ENCODE measurements at regions not wholly inside any gene's neighbourhood (a gene's known extent, or its start where the extent isn't known, plus 50 kb on each side); places are given as distances from the start of the nearest gene placed in this dataset.

- DNase-seq (peak; percentile 50 to 58), ATAC-seq (replicated peaks in 1 of 2) (peak; percentile 44 to 49)
- H3K27ac Mint-ChIP-seq: no peak overlapping the region
- H3K4me1 Mint-ChIP-seq (ENCODE audit: low read depth): no peaks in the 10 kb centered on the region
- H3K27me3 Mint-ChIP-seq (ENCODE audit: low read depth): no peaks in the 10 kb centered on the region
- no peaks in the 10 kb centered on the region for H3K9me3 Mint-ChIP-seq
- H3K4me3 Mint-ChIP-seq: no peak overlapping the region
- H3K36me3 Mint-ChIP-seq (ENCODE audit: insufficient read depth in 2 of 2): no peaks in the 10 kb centered on the region
These were observed 325.8 kb upstream of the DIO3 start for GRCh38 chr14:101235335-101236103.

DNA sequence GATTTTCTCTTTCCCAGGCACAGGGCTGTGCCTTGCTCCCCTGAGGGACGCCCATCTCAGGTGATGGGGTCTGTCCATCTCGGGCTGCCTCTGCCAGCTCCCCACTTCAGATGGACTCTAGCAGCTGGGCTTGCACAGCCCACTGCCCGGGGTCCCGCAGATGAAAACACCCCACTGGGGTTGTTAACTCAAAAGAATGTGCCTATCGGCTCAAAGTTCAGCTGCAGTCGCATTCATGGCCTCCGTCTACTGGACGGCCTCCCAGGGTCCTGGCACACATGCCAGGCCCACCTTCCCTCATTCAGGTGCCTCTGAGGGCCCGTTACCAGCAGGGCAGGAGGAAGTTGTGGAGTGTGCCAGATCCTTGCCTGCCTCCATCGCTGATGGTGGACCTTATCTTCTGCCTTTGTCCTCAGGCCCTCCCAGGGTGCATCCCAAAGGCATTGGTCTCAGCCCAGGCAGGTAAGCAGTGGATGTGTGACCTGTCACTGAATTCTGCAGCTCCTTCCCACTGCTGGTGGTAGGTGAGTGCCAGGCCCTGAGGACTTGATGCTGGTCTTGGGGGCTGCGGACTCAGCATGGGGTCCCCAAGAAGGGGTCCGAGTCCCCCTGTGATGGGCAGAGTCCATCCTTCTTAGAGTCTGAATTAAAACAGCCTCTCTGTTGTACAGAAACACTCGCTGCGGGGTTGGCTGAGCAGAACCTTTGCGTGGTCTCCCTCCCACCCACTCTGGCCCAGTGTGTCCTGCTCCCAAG, 324.6 kb upstream of the DIO3 start:
- Mint-ChIP-seq H3K27me3 (ENCODE audit: low read depth) (peaks cover 7% of the 10 kb centered on the region), H3K27ac (no peak overlapping the region), H3K36me3 (ENCODE audit: insufficient read depth in 2 of 2) (no peaks in the 10 kb centered on the region), H3K4me1 (ENCODE audit: low read depth) (no peaks in the 10 kb centered on the region), H3K4me3 (no peak overlapping the region), H3K9me3 (no peaks in the 10 kb centered on the region)
- DNase-seq: no peak
- ATAC-seq (replicated peaks in 1 of 2): no peak

DNA sequence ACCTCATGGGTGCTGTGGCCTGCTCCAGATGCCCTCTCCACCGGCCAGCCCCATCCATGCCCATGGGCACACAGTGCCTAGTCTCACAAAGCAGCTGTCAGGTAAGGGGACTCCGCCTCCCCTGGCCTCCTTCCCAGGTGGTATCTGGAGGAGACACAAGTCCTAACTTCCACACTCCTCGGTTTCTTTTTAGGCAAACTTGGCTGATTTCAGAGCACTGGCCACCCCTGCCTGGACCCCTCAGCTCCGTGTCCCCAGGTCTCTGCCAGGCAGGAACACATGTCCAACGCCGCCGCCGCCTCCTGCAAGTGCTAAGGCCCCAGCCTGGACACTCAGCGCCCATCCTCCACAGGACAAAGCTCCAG, 324.1 kb upstream of the DIO3 start:
- Mint-ChIP-seq H3K4me3 (no peak overlapping the region), H3K36me3 (ENCODE audit: insufficient read depth in 2 of 2) (no peaks in the 10 kb centered on the region), H3K27ac (no peak overlapping the region), H3K4me1 (ENCODE audit: low read depth) (no peaks in the 10 kb centered on the region), H3K9me3 (no peaks in the 10 kb centered on the region), H3K27me3 (ENCODE audit: low read depth) (peaks cover 7% of the 10 kb centered on the region)
- DNase-seq (no peak), ATAC-seq (replicated peaks in 1 of 2) (no peak)

DNA sequence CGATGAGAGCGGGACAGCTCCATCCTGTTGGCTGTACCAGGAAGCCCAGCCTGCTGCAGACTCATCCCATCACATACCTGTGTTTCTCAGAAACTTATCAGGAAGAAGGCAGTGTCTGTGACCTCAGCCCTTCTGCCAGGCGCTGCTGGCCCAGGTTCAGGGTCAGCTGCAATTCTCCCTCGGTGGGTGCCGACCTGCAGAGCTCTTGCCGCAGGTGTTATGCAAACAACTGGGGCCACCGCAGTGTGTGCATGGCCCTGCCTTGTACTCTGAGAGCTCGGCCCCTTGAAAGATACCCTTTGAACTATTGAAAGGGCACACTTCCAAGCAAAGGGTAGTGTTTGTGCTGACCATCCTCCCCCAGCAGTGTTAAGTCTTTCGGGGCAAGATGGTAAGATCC, 322.2 kb upstream of the DIO3 start:
- H3K36me3 Mint-ChIP-seq (ENCODE audit: insufficient read depth in 2 of 2): no peaks in the 10 kb centered on the region
- ATAC-seq (replicated peaks in 1 of 2): no peak
- no peak overlapping the region for H3K27ac Mint-ChIP-seq
- no peaks in the 10 kb centered on the region for H3K9me3 Mint-ChIP-seq
- H3K4me3 Mint-ChIP-seq: no peak overlapping the region
- H3K27me3 Mint-ChIP-seq (ENCODE audit: low read depth): peaks cover 7% of the 10 kb centered on the region
- DNase-seq: no peak
- no peaks in the 10 kb centered on the region for H3K4me1 Mint-ChIP-seq (ENCODE audit: low read depth)

- no peak for ATAC-seq (replicated peaks in 1 of 2)
- peaks cover 7% of the 10 kb centered on the region for H3K27me3 Mint-ChIP-seq (ENCODE audit: low read depth)
- DNase-seq: no peak
- no peak overlapping the region for H3K4me3 Mint-ChIP-seq
- no peaks in the 10 kb centered on the region for H3K9me3 Mint-ChIP-seq
- no peak overlapping the region for H3K27ac Mint-ChIP-seq
- no peaks in the 10 kb centered on the region for H3K36me3 Mint-ChIP-seq (ENCODE audit: insufficient read depth in 2 of 2)
- no peaks in the 10 kb centered on the region for H3K4me1 Mint-ChIP-seq (ENCODE audit: low read depth)
These were observed 320.1 kb upstream of the DIO3 start for GRCh38 chr14:101241147-101241546.

DNA sequence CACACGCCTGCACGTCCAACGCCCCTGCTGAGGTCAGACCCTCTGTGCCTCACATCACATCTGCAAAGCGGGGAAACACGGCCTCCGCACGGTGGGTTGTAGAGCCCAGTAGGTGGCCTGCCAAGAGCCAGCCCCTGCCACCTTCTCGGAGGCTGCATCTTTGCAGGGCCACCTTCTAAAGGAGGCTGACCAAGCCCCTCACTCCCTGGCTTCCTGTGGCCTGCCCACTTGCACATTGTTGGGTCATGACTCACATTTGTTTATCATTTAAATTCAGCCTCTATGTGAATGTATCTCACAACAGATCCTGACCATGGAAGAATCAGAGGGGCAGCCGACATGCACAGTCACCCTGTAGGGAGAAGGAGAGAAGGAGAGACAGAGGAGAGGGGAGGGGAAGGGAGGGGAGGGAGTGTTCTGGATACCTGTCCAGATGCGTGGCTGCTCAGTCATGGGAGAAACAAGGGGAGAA, 319.5 kb upstream of the DIO3 start:
- H3K27ac Mint-ChIP-seq: no peak overlapping the region
- ATAC-seq (replicated peaks in 1 of 2) (no peak), DNase-seq (no peak)
- no peaks in the 10 kb centered on the region for H3K9me3 Mint-ChIP-seq
- H3K4me3 Mint-ChIP-seq: no peak overlapping the region
- peaks cover 7% of the 10 kb centered on the region for H3K27me3 Mint-ChIP-seq (ENCODE audit: low read depth)
- no peaks in the 10 kb centered on the region for H3K4me1 Mint-ChIP-seq (ENCODE audit: low read depth)
- H3K36me3 Mint-ChIP-seq (ENCODE audit: insufficient read depth in 2 of 2): no peaks in the 10 kb centered on the region

DNA sequence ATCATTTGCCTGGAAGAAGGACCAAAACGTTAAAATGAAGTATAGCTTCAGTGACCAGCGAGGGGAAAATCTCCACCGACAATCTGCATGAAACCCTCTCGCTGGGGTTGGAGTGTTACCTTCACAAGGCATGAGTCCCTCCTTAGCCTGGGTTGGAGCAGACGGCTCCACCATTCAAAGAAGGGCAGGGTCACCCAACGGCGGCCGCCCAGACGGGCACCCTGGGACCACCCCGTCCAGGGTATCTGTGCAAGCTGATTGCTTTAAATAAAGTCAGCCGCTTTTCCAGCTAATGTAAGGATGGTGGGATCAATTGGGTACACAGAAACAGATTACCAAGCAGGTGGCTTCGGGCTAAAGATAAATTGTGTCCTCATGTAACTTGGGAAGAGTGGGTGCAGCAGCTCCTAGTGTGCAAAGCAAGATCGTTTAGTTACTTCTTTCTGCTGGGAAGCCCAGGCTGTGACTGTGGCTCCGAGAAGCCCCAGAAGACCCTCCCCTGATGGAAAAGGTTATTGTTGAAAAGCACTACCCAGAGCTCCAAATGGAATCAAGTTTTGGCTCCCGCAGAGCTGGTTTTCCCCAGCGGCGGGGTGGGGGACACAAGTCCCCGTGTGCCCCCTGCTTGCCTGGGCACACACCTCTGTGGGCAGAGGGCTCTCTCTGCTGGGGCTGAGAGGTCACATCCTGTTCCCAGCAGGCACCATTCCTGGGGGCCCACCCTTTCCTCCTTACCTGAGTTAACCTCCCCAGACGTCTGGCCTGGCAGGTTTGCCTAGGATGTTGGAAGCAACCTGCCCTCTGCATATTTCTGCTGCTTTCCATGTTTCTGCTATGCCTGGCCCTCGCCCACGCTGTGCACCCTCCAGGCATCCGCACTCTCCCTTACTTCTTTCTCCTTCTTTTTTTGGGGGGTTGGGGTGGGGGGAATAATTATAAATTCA, 318.6 kb upstream of the DIO3 start:
- H3K4me1 Mint-ChIP-seq (ENCODE audit: low read depth): no peaks in the 10 kb centered on the region
- no peak for DNase-seq
- H3K36me3 Mint-ChIP-seq (ENCODE audit: insufficient read depth in 2 of 2): no peaks in the 10 kb centered on the region
- H3K27me3 Mint-ChIP-seq (ENCODE audit: low read depth): peaks cover 7% of the 10 kb centered on the region
- peaks cover 0 to 1% of the 10 kb centered on the region in 2 donors for H3K9me3 Mint-ChIP-seq
- no peak overlapping the region for H3K4me3 Mint-ChIP-seq
- H3K27ac Mint-ChIP-seq: no peak overlapping the region
- ATAC-seq (replicated peaks in 1 of 2): no peak

DNA sequence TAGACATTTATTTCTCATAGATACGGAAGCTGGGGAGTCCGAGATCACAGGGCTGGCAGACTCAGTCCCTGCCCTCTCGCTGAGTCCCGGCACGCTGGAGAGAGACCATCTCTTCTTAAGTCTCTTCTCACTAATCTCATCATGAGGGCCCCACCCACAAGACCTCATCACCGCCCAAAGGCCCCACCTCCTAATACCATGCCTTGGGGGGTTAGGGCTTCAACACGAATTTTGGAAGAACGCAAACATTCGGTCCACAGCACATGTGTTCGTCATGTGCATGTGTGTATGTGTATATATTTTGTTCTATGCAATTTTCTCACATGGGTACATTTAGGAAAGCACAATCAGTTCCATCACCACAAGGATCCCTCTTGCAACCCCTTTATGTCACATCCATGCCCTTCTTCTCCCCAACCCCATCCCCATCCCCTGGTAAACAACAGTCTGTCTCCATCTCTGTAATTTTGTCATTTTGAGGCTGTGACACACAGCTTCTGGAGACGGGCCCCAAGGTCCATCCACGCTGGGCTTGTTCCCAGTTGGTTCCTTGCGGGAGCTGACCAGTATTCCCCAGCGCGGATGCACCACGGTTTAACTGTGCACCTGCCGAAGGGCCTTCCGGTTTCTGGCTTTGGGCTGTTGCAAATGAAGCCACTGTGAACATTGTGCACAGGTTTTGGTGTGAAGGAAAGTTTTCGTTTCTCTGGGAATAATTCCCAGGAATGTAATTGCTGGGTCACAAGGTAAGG, 317.5 kb upstream of the DIO3 start:
- Mint-ChIP-seq H3K36me3 (ENCODE audit: insufficient read depth in 2 of 2) (no peaks in the 10 kb centered on the region), H3K27ac (no peak overlapping the region), H3K4me1 (ENCODE audit: low read depth) (no peaks in the 10 kb centered on the region), H3K4me3 (no peak overlapping the region), H3K27me3 (ENCODE audit: low read depth) (peaks cover 7% of the 10 kb centered on the region), H3K9me3 (peaks cover 0 to 1% of the 10 kb centered on the region in 2 donors)
- DNase-seq: no peak
- no peak for ATAC-seq (replicated peaks in 1 of 2)

DNA sequence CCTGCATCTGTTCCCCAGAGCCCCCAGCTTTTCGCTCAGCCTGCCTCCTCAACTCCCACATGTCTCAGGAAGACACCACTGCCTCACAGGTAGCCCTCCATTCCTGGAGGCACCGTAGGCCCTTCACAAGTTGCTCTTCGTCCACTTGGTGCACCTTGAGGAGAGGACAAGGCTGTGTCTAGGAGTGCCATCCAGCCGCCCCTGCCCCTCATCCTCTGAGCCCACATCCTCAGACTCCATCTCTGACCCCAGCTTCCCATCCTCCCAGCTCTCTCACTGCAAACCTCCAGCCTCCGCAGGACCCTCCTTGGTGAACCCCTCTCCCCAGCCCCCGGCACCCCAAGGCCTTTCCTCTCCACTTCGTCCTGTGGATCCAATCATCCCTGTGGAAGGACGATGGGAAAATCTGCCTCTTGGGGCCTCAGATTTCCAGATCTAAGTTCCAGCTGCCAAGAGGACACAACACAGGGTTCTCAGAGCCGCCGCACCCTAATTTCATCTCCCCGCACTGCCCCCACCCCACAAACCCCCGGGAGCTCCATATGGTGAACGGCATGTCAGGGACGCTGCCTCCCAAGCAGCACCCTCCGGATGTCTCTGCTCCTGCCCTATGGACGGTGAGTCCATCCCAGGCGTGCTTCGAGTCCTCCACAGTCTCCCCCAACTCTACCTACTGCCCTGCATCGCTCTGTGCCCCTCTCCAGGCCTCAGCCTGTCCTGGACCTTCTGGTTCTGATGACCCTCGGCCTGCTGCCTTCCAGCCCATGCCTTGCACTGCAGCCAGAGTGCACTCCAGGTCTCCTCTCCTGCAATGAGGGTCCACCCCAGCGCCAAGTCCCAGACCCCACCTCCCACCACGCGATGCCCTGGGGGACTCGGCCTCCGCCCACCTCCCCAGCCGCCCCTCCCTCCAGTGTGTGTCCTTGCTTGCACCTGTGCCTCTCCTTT, 314.1 kb upstream of the DIO3 start:
- Mint-ChIP-seq H3K4me3 (no peak overlapping the region), H3K36me3 (ENCODE audit: insufficient read depth in 2 of 2) (no peaks in the 10 kb centered on the region), H3K4me1 (ENCODE audit: low read depth) (no peaks in the 10 kb centered on the region), H3K9me3 (peaks cover 0 to 1% of the 10 kb centered on the region in 2 donors), H3K27ac (no peak overlapping the region), H3K27me3 (ENCODE audit: low read depth) (no peaks in the 10 kb centered on the region)
- DNase-seq (no peak), ATAC-seq (replicated peaks in 1 of 2) (no peak)

- no peaks in the 10 kb centered on the region for H3K27me3 Mint-ChIP-seq (ENCODE audit: low read depth)
- H3K4me1 Mint-ChIP-seq (ENCODE audit: low read depth): no peaks in the 10 kb centered on the region
- H3K9me3 Mint-ChIP-seq: peaks cover 0 to 1% of the 10 kb centered on the region in 2 donors
- H3K36me3 Mint-ChIP-seq (ENCODE audit: insufficient read depth in 2 of 2): no peaks in the 10 kb centered on the region
- DNase-seq (no peak), ATAC-seq (replicated peaks in 1 of 2) (no peak)
- H3K4me3 Mint-ChIP-seq: no peak overlapping the region
- no peak overlapping the region for H3K27ac Mint-ChIP-seq
These were observed 313.2 kb upstream of the DIO3 start for GRCh38 chr14:101247842-101248725.

Measured in activated T-cell treated with anti-CD3 and anti-CD28 coated beads, Interleukin-2, amount 50 U/mL, for 72 hours (primary cell).